HG03159 (cell line): ENCODE measurements at regions not wholly inside any gene's neighbourhood (a gene's known extent, or its start where the extent isn't known, plus 50 kb on each side); places are given as distances from the start of the nearest gene placed in this dataset.

Experiments
- ATAC-seq: cut with Tn5 transposase; IDR thresholded peaks from one replicate; pipeline ENCODE4 v1.9.1; 2021; ENCODE audit warnings: mild to moderate bottlenecking, moderate library complexity; ENCODE audit not compliant: unreplicated experiment

- ATAC-seq: no peak
Measured at GRCh38 chrX:40282946-40283660, 185.3 kb upstream of the BCOR start.

GRCh38 chrX:40282348-40282747 is 184.6 kb upstream of the BCOR start:
- no peak for ATAC-seq

DNA sequence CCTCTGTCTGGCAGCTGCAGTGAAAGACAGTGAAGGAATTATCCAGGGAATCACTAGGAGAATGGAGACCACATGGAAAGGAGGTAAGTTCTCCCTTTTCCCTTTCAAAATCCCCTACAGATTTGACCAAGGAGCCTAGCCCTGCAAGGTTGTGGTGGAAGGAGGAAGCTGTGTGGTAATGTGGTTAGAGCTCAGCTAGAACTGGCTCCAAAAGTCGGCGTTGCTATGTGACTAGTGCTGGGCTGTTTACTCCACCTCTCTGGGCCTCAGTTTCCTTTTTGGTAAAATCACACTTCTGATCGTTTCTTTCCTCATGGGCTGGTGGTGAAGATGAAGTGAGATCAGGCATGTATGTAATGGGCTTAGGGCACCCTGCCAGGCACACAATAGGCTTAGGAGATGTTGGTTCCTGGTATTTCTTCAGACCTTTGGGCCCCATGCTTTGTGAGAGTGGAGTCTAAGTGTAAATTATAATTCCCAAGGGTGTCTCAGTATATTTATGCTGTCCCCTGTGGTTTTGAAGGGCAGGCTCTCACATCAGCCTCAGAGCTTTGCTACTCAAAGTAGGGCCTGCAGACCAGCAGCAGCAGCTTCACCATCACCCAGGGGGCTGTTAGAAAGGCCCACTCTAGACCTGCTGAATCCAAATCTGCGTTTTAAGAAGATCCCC is 183.7 kb upstream of the BCOR start:
- no peak for ATAC-seq

GRCh38 chrX:40279762-40280161 is 182.0 kb upstream of the BCOR start:
- no peak for ATAC-seq

- ATAC-seq: no peak
Measured at GRCh38 chrX:40279091-40279430, 181.3 kb upstream of the BCOR start.

GRCh38 chrX:40278340-40279090 is 180.8 kb upstream of the BCOR start:
- ATAC-seq: no peak

- ATAC-seq: no peak
Measured at GRCh38 chrX:40277672-40278071, 179.9 kb upstream of the BCOR start.

DNA sequence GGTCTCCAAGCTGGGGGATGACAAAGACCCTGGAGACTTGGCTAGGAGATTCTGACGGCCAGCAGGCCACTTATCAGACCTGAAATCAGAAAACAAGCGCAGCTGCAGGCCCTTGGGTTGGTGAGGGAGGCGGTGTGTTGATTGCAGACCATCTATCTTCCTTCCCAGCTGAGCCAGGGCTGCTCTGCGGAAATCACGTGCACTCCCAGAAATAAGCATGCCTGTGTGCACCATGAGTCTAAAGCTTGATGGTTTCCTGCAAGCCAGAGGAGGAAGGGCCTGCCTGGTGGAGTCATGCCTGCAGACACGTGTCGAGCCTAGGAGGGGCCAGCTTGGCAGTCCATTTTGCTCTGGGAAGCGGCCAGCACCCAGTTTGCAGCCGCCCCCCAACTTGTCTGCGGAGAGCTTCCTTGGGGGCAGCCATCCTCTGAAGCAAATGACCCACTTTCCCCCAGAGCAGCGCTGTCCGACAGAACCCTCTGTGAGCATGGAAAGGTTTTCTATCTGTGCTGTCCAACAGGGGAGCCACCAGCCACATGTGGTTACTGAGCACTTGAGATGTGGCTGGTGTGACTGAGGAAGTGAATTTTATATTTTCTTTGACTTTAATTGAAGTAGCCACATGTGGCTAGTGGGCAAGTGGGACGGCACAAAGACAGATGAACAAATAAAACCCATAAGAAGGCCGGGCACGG is 175.7 kb upstream of the BCOR start:
- no peak for ATAC-seq

GRCh38 chrX:40272776-40273175 is 175.0 kb upstream of the BCOR start:
- ATAC-seq: no peak

- ATAC-seq: no peak
Measured at GRCh38 chrX:40272141-40272540, 174.4 kb upstream of the BCOR start.

- ATAC-seq: no peak
Measured at GRCh38 chrX:40268188-40268520, 170.4 kb upstream of the BCOR start.

DNA sequence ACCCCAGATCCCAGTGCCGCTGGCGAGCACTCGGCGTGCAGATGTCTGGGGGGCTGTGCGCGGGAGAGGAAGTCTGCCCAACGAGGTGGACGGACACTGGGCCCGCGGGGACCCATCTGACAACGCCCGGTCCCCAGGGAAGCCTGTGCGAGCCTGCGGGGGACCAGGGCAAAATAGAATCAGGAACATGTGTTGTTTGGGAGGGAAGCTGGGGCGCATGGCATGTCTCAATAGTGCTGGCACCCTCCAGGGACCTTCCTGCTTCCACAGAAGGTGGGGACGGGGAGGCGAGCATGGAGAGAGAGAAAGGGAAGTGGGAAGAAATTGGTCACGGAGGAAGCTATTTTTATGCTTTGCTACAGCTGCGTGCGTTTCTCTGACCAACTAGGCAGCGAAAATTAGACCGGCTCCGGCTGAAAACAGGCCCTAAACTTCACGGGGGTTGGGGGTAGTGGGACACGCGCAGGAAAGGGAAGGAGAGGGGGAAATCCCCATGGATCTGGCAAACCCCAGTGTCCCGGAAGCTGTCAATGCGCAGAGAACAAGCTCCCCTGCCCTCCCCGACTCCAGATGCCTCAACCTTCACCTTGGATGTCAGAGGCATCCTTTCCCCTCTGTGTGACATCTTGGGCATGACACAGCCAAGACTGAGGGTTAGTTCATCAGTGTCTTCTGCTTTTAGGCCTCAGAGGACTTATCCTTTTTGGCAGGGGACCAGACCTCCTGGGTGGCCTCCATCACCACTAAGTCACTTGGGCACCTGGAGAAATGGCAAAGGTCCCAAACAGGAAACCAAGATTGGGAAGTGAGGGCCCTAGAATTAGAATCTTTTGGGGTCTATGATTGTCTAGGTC is 169.8 kb upstream of the BCOR start:
- no peak for ATAC-seq

DNA sequence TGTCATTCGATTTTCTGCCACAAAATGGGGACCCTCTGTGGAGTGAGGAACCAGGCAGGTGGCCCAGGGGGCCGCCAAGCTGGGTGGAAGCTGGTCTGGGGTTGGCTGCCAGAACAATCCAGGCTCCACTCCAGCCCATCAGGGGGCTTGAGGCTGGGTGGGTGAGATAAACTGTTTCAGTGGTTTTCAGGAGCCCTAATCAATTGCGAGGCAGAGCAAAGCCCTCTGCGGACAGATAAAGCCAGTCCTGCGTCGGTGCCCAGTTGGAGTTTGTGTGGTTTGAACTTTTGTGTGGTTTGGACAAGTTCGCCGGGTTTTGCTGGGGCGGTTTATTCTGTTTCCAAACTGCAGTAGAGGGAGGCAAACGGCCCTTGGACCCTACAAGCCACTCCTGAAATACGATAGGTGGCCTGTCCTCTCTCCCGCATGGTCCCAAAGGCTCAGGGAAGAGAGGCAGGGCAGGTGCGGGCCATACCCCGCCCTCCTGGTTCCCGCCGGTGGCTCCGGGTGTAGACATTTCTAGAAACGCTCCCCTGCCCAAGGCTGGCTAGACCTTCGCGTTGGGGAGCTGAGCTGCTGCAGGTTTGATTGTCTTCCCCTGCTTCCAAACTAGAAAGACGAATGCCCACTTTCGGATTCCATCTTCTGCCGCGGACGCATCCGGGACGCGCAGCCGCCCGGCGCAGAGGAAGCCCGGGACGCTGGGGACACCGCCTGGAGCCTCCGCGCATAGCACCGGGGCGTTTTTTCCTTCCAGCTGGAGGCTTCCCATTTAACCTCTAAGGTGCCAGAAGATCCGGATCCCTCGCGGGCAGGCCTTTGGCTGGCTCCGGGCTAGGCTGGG is 169.0 kb upstream of the BCOR start:
- no peak for ATAC-seq

DNA sequence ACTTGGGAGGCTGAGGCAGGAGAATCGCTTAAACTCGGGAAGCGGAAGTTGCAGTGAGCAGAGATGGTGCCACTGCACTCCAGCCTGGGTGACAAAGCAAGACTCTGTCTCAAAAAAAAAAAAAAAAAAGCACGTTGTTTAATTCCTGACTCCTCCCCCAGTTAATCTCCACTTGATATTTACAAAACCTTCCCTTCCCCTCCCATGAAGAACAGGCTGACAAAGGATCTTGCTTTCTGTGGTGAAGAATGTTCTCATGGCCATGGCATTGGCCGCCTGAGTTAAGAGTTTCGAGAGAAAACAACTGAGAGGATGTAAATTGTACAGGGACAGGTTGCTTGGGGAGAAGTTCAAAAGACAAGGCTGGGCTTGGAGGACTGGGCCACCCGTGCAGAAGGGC is 168.2 kb upstream of the BCOR start:
- no peak for ATAC-seq

DNA sequence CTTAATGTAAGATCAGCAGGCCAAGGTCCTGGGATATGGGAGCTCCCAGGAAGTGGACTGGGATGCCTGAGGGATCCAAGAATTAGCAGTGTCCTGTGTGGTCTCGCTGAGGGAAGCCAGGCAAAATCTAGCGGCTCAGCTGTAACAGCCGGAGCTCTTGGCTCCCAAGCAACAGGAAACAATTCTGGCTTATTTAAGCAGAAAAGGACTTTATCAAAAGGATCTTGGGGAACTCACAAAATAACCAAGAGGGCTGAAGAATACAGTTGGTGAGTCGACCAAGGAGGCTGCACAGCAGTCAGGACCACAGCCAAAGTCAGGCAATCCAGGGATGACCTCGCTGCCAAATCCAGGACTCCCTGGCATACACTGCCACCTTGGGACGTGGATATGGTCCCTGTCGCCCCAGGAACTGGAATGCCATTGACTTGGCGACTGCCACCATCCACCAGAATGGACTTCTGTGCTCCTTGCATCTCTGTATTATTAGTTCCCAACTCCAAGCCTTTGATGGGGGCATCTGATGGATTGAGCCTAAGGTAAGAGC is 165.3 kb upstream of the BCOR start:
- ATAC-seq: no peak

DNA sequence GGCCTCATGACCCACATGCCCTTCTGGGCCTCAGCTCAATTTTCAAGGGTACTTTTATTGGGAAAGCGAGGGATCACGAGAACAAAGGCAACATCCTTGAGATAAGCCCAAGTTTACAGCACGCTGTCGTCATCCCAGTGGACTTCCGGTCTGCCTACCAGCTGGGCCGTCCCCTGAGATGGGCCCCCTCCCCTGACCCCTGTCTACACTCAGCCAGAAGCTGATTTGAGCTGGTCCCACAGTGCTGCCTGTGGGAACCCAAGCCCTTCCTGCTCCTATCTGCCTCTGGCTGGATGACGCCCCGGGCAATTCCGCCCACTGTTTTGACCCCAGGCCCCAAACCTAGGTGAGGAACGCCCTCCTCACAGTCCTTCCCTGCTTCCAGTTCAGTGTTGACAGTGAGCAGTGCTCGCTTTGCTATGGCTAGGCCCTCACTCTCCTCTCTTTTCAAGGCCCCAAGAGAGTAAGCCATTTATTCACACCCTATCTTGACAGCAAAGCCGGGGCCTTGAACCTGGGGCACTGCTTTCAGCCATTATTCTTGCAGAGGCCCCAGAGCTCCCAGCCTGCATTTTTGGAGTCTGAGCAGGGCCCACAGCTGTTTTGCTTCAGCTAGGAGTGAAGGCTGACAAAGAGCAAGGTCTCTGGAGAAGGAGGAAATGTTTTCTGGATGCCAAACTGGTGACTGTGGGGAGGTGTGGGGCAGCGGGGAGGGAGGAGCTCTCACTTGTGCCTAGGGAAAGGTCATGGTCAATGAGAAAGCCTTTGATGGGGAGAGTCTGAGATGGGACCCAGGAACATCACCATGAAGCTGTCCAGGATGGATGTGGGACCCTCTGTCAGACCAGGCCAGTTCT is 164.6 kb upstream of the BCOR start:
- no peak for ATAC-seq

DNA sequence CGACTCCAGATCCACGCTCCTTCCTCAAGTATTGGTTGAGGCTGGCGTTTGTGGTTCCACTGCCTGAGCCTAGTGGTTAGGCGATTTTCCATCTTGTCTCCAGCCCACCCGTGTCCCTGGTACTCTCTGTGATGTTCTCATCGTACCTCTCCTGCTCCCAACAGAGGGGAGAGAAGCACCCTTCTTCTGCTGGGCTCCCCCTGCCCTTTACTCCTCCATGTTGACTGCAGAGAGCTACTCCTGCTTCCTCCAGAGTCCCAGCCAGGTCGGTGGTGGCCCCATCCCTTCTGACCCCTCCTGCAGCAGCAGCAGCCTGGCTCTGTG is 164.0 kb upstream of the BCOR start:
- ATAC-seq: no peak

DNA sequence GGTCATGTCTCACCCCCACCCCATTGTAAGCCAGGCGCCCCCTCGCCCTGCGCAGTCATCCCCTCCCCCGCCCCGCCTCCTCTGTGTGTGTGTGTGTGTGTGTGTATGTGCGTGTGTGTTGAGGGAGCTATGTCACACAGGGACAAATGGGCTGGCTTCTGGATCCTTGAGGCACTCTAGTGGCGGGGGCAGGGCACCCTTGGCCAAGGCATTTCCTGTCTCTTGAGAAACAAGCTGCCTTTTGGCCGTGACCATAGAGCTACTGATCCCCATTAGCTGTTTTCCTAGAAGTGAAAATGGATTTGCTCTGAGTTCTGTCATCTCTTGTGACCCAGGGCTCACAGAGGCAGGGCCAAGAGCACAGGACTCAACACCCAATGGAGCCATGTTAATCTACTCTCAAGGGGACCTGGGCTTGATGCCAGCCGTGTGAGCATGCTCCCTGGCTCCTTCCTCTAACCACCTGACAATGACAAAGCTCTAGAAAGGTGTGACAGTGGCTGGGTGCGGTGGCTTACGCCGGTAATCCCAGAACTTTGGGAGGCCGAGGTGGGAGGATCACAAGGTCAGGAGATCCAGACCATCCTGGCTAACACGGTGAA is 162.5 kb upstream of the BCOR start:
- ATAC-seq: no peak
